ENCODE measurements at regions not wholly inside any gene's neighbourhood (a gene's known extent, or its start where the extent isn't known, plus 50 kb on each side); places are given as distances from the start of the nearest gene placed in this dataset.

- DNase-seq (ENCODE audit: low read depth), result no peak
- in situ Hi-C loops (cut with HindIII; ENCODE audit: low pct_unique_long_range_greater_than_20kb, low sequenced_read_pairs), result no loop called here
Measured at GRCh38 chr15:93985925-93986324, 245.4 kb upstream of the MCTP2 start.

GRCh38 chr15:93985176-93985575 lies 246.2 kb upstream of the MCTP2 start:
- DNase-seq (ENCODE audit: low read depth), result no peak
- in situ Hi-C loops (cut with HindIII; ENCODE audit: low pct_unique_long_range_greater_than_20kb, low sequenced_read_pairs), result no loop called here

GRCh38 chr15:93983526-93983925 lies 247.8 kb upstream of the MCTP2 start:
- DNase-seq (ENCODE audit: low read depth), result no peak
- in situ Hi-C loops (cut with HindIII; ENCODE audit: low pct_unique_long_range_greater_than_20kb, low sequenced_read_pairs), result no loop called here

GRCh38 chr15:93982226-93982727 lies 249.1 kb upstream of the MCTP2 start:
- in situ Hi-C loops (cut with HindIII; ENCODE audit: low pct_unique_long_range_greater_than_20kb, low sequenced_read_pairs), result no loop called here
- no peak for DNase-seq (ENCODE audit: low read depth)

DNA sequence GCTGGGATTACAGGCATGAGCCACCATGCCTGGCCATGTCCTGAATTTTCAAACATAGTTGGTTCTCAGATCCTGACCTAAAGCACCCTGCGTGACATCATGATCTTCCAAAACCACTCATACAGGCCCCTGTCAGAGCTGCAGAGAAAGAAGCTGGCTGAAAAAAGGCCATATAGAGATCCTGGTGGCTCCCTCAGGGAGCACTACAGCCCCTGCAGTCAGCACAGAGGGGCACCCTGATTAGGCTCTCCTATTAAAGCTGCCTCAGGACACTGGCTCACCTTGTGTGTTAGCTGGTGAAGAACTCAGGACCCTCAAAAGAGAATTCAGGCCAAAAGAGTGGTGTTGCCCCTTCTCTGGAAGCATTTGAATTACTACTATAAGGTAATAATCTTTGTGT lies 249.7 kb upstream of the MCTP2 start:
- no peak for DNase-seq (ENCODE audit: low read depth)
- in situ Hi-C loops (cut with HindIII; ENCODE audit: low pct_unique_long_range_greater_than_20kb, low sequenced_read_pairs), result no loop called here

DNA sequence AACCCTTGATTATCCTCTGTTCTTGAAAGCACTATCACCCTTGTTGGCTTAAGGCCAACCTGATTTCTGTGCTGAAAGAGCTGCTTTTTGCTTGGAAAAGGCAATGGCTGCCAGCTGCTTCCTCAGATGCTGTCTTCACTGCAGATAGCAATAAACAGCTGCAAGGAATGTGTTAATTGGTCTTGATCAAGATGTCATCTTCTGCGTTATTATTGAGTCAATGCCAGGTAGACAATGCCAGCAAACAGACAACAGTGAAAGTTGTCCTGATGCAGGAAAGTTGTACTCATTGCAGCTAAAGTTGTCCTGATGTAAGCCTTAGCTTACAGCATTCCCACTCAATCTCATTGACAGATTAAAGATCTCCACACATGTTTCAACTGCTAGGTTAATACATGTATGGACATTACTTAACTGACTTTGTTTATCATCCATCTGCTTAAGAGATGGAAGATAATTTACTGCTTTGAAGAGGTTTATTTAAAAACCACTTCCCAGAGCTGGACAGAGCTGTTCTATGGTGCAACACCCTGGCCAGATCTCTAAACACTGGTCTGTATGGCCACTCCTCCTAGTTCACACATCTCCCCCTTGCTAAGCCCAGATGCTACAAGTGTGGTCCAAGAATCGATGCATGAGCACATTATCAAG lies 251.0 kb upstream of the MCTP2 start:
- in situ Hi-C loops (cut with HindIII; ENCODE audit: low pct_unique_long_range_greater_than_20kb, low sequenced_read_pairs), result no loop called here
- DNase-seq (ENCODE audit: low read depth), result no peak

DNA sequence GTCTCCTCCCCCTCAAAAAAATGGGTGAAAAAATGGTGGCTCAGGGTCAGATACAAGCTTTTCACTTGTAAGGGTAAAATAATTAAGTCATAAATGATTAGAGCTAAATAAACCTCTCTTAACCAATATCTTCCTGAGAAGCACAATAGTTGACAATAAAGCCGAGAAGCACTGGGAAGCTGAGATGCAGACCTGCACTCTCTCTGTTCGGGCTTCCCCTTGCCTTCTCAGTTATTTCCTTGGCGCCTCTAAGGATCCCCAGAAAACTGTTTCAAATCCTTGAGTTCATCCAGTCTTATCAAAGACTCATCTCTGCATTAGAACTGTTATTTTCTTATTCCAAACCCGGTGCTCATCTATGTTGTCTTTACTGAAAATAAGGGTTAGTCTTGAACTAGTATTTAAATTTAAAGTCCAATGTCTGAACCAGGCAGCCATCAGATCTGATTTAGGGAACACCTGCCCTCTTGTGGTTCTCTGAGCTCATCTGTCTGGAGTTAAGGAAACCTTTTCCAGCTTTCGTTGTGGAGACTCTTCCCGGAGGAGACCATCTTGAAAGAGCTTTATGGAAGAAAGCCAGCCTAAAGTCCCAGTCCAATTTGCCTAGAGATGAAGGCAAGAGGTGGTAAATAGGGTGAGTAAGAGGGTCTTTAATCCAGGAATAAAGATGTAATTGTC lies 256.4 kb upstream of the MCTP2 start:
- in situ Hi-C loops (cut with HindIII; ENCODE audit: low pct_unique_long_range_greater_than_20kb, low sequenced_read_pairs), result no loop called here
- DNase-seq (ENCODE audit: low read depth), result peak; percentile 18

GRCh38 chr15:93973287-93973686 lies 258.1 kb upstream of the MCTP2 start:
- no peak for DNase-seq (ENCODE audit: low read depth)
- in situ Hi-C loops (cut with HindIII; ENCODE audit: low pct_unique_long_range_greater_than_20kb, low sequenced_read_pairs), result no loop called here

- in situ Hi-C loops (cut with HindIII; ENCODE audit: low pct_unique_long_range_greater_than_20kb, low sequenced_read_pairs), result no loop called here
- no peak for DNase-seq (ENCODE audit: low read depth)
Measured at GRCh38 chr15:93968773-93969172, 262.6 kb upstream of the MCTP2 start.

DNA sequence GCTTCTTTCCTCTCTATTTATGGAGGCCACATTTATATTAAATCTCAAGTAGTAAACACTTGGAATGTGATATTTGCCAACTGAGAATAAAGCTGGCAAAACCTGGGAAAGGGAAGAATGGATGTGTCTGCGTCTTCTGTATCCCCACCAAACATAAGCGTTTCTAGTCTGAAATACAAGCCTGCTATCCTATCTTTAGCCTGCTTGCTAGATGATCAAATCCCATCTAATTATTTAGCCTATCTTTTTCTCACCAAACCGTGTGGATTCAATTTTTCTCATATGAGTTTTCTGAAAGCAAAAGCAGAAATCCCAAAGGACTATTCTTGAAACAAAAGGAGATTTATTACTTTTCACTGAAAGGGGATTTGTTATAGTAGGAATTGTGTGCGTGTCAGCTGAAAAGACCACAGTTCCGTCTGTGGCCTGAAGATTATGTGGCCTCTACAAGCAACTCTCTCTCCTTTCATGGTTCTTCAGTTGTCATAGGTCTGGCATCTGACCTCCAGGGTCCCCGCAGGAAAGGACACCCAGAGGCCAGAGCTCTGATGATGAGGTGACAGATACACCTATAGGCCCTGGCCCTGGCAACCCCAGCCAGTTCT lies 266.0 kb upstream of the MCTP2 start:
- in situ Hi-C loops (cut with HindIII; ENCODE audit: low pct_unique_long_range_greater_than_20kb, low sequenced_read_pairs), result no loop called here
- no peak for DNase-seq (ENCODE audit: low read depth)

DNA sequence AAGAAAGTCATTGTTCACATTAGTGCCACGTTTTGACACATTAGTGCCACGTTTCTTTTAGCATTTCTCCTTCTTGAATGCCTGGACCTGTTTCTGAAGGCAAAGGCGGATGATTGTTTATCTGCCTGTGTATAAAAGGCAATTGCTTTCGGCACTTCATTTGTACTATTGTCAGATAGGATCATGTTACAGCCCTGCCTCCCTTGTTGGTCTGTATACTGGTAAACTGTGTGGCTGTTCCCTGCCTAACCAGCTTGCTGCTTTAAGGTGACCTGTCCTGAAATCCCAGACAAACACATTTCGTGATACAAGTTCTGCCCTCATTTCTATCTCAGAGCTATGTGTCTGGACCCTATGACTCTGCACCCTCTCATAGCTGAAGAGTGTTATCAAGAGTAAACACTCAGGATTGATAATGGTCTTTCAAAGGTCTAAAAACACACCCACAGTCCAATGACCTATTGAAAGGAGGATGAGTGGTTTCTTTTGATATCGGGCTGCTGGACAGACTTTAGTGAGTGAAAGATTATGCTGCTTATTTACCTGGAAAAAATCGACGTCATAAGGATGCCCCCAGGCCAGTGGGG lies 276.3 kb upstream of the MCTP2 start:
- DNase-seq (ENCODE audit: low read depth), result no peak
- in situ Hi-C loops (cut with HindIII; ENCODE audit: low pct_unique_long_range_greater_than_20kb, low sequenced_read_pairs), result no loop called here

DNA sequence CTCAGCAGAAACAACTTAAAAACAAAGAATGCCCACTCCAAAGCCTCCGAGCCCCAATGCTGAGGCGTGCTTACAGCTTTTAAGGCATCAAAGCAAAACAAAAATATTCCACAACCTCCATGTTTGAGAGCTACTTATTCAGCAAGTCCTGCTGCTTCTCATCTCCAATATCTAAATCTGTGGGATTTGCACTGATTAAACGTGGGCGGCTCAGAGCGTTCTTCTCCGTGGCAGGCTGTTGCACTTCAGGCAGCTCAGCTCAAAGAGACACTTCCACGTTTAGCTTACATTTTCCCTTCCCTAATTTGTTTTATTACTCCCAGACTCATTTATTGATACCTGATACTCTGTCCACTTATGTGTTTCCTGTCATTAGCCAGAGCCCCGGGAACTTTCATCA lies 282.6 kb upstream of the MCTP2 start:
- DNase-seq (ENCODE audit: low read depth), result no peak
- in situ Hi-C loops (cut with HindIII; ENCODE audit: low pct_unique_long_range_greater_than_20kb, low sequenced_read_pairs), result no loop called here

DNA sequence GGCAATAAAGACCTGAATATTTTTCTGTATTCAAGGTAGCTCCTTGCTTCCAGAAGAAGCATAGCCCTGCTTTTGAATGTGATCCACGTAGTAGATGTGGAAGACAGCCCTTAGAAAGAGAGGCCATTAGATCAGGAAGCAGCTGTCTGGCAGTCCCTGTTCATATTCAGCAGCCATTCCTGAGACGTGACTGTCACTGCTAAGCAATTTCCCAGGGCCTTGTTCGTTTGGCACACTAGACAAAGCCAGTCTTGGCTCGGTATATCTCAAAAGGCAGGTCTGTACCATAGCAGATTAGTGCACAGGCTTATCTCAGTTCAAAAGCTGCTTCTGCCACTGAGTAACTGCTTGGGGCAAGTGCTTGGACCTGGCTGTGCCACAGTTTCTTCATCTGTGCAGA lies 287.8 kb upstream of the MCTP2 start:
- in situ Hi-C loops (cut with HindIII; ENCODE audit: low pct_unique_long_range_greater_than_20kb, low sequenced_read_pairs), result no loop called here
- no peak for DNase-seq (ENCODE audit: low read depth)

DNA sequence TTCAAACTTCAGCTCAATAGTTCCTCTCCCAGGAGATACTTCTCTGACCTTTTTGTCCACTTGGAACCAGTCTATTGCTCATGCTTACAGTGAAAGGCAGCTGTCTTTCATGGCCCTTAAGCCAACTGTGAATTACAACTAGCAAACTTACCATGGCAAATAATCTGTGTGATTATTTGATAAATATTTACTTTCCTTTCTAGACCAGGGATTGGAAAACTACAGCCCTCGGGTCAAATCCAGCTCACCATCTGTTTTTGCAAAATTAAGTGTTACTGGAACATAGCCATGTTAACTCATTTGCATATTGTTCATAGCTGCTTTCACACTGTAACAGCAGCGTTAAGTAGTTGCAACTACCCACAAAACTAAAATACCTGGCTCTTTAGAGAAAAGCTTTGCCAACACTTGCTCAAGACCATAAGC lies 289.1 kb upstream of the MCTP2 start:
- DNase-seq (ENCODE audit: low read depth), result no peak
- in situ Hi-C loops (cut with HindIII; ENCODE audit: low pct_unique_long_range_greater_than_20kb, low sequenced_read_pairs), result no loop called here

DNA sequence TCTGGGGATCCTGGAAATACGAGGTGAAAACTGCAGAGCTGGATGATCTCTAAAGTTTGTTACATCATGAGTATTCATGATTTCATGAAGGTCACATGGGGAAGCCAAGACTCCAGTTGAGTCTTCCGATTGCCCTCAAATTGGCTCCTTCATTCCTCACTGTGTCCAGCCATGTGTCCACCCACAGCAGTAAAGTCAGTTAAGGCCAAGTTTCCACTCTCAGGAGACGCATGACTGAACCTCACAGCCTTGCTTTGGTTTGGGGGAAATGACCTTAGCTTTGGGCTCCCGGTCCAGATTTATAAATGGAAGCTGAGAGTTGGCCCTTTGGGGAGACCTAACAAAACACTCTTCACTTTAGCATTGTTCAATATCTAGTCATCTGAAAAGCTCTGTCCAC lies 289.7 kb upstream of the MCTP2 start:
- in situ Hi-C loops (cut with HindIII; ENCODE audit: low pct_unique_long_range_greater_than_20kb, low sequenced_read_pairs), result no loop called here
- no peak for DNase-seq (ENCODE audit: low read depth)

DNA sequence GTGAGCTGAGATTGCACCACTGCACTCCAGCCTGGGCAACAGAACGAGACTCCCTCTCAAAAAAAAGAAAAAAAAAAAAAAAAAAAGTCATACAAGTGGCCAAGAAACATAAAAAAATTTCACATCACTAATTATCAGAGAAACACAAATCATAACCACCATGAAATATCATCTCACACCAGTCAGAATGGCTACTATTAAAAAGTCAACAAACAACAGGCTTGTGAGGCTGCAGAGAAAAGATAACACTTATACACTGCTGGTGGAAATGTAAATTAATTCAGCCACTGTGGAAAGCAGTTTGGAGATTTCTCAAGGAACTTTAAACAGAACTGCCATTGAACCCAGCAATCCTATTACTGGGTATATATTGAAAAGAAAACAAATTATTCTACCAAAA lies 291.1 kb upstream of the MCTP2 start:
- DNase-seq (ENCODE audit: low read depth), result no peak
- in situ Hi-C loops (cut with HindIII; ENCODE audit: low pct_unique_long_range_greater_than_20kb, low sequenced_read_pairs), result no loop called here

GRCh38 chr15:93932164-93932776 lies 299.1 kb upstream of the MCTP2 start:
- in situ Hi-C loops (cut with HindIII; ENCODE audit: low pct_unique_long_range_greater_than_20kb, low sequenced_read_pairs), result no loop called here
- DNase-seq (ENCODE audit: low read depth), result no peak

- in situ Hi-C loops (cut with HindIII; ENCODE audit: low pct_unique_long_range_greater_than_20kb, low sequenced_read_pairs), result no loop called here
- peak; percentile 2 for DNase-seq (ENCODE audit: low read depth)
Measured at GRCh38 chr15:93929375-93930094, 301.8 kb upstream of the MCTP2 start.

All from Caki2 (cell line).